ACC112 (cell line): ENCODE measurements at regions not wholly inside any gene's neighbourhood (a gene's known extent, or its start where the extent isn't known, plus 50 kb on each side); places are given as distances from the start of the nearest gene placed in this dataset.

ENCODE experiments used
- H2AFZ ChIP-seq: fragments of 200-600 bp; sonication (generic); one replicate; pipeline ENCODE4 v1.6.0; 2017; ENCODE audit warnings: antibody characterized with exemption, low read length; ENCODE audit not compliant: unreplicated experiment
- H3K27ac ChIP-seq: fragments of 200-600 bp; sonication (generic); 2 replicates; pipeline ENCODE4 v1.5.1; 2014; ENCODE audit warnings: low read depth, mild to moderate bottlenecking, antibody characterized with exemption, low read length, moderate library complexity
- H3K27me3 ChIP-seq: fragments of 200-600 bp; sonication (generic); 2 replicates; pipeline ENCODE4 v1.6.1; 2014; ENCODE audit warnings: mild to moderate bottlenecking, antibody characterized with exemption, low read length, moderate library complexity, mixed read lengths; ENCODE audit not compliant: insufficient read depth
- H3K36me3 ChIP-seq: fragments of 200-600 bp; sonication (generic); 2 replicates; pipeline ENCODE4 v1.6.1; 2016; ENCODE audit warnings: mild to moderate bottlenecking, antibody characterized with exemption, low read length, moderate library complexity, mixed read lengths; ENCODE audit not compliant: insufficient read depth
- H3K4me1 ChIP-seq: fragments of 200-600 bp; sonication (generic); one replicate; pipeline ENCODE4 v1.6.1; 2016; ENCODE audit warnings: low read length, mixed read lengths; ENCODE audit not compliant: insufficient read depth, unreplicated experiment, control insufficient read depth
- H3K4me3 ChIP-seq: fragments of 200-600 bp; sonication (generic); 2 replicates; pipeline ENCODE4 v1.5.1; 2014; ENCODE audit warnings: mild to moderate bottlenecking, low read depth, low read length
- H3K79me2 ChIP-seq: fragments of 200-600 bp; sonication (generic); one replicate; pipeline ENCODE4 v1.6.0; 2016; ENCODE audit warnings: low read length; ENCODE audit not compliant: control insufficient read depth, unreplicated experiment, insufficient read depth

GRCh38 chr1:199843861-199844260, 183.6 kb upstream of the NR5A2 start:
- H3K27me3 ChIP-seq, result no peaks in the 10 kb centered on the region

GRCh38 chr1:199847021-199847420, 180.5 kb upstream of the NR5A2 start:
- Histone ChIP-seq H3K79me2 (no peaks in the 10 kb centered on the region), H3K36me3 (no peaks in the 10 kb centered on the region), H3K27me3 (no peaks in the 10 kb centered on the region), H3K4me3 (no peak overlapping the region), H3K27ac (no peak overlapping the region), H3K4me1 (peaks cover 13% of the 10 kb centered on the region), H2AFZ (no peak overlapping the region)

More at GRCh38 chr1:199843861-199844260, 183.6 kb upstream of the NR5A2 start:
- Histone ChIP-seq H2AFZ (no peak overlapping the region), H3K79me2 (no peaks in the 10 kb centered on the region), H3K36me3 (no peaks in the 10 kb centered on the region), H3K4me3 (no peak overlapping the region), H3K4me1 (peaks cover 3% of the 10 kb centered on the region), H3K27ac (no peak overlapping the region)

- Histone ChIP-seq H3K27ac (no peak overlapping the region), H3K4me3 (no peak overlapping the region), H3K27me3 (no peaks in the 10 kb centered on the region), H2AFZ (no peak overlapping the region), H3K36me3 (no peaks in the 10 kb centered on the region), H3K4me1 (peaks cover 36% of the 10 kb centered on the region), H3K79me2 (no peaks in the 10 kb centered on the region)
These were observed 175.9 kb upstream of the NR5A2 start for GRCh38 chr1:199851439-199852140.

GRCh38 chr1:199854686-199855321, 172.7 kb upstream of the NR5A2 start:
- H3K27ac ChIP-seq, result peak overlapping the region; percentile 95
- no peaks in the 10 kb centered on the region for H3K36me3 ChIP-seq
- H3K79me2 ChIP-seq, result no peaks in the 10 kb centered on the region
- peaks cover 63% of the 10 kb centered on the region for H3K4me1 ChIP-seq
- H3K27me3 ChIP-seq, result no peaks in the 10 kb centered on the region
- H3K4me3 ChIP-seq, result peak overlapping the region; percentile 8
- peak overlapping the region; percentile 26 for H2AFZ ChIP-seq

GRCh38 chr1:199855580-199855979, 171.9 kb upstream of the NR5A2 start:
- Histone ChIP-seq H3K4me1 (peaks cover 69% of the 10 kb centered on the region), H3K27ac (peak overlapping the region; percentile 95), H2AFZ (peak overlapping the region; percentile 26), H3K4me3 (peak overlapping the region; percentile 8; the same call in 1 of the 2 replicates), H3K27me3 (no peaks in the 10 kb centered on the region), H3K36me3 (no peaks in the 10 kb centered on the region), H3K79me2 (no peaks in the 10 kb centered on the region)

GRCh38 chr1:199856216-199856780, 171.2 kb upstream of the NR5A2 start:
- H3K4me1 ChIP-seq, result peaks cover 71% of the 10 kb centered on the region
- H3K4me3 ChIP-seq, result no peak overlapping the region
- peak overlapping the region; percentile 19 for H2AFZ ChIP-seq
- H3K79me2 ChIP-seq, result no peaks in the 10 kb centered on the region
- no peaks in the 10 kb centered on the region for H3K36me3 ChIP-seq
- H3K27me3 ChIP-seq, result no peaks in the 10 kb centered on the region
- H3K27ac ChIP-seq, result peak overlapping the region; percentile 95

GRCh38 chr1:199857108-199857507, 170.4 kb upstream of the NR5A2 start:
- H2AFZ ChIP-seq, result peak overlapping the region; percentile 39
- no peaks in the 10 kb centered on the region for H3K27me3 ChIP-seq
- no peaks in the 10 kb centered on the region for H3K36me3 ChIP-seq
- H3K27ac ChIP-seq, result peak overlapping the region; percentile 95
- no peak overlapping the region for H3K4me3 ChIP-seq
- no peaks in the 10 kb centered on the region for H3K79me2 ChIP-seq
- peaks cover 73% of the 10 kb centered on the region for H3K4me1 ChIP-seq

GRCh38 chr1:199857516-199857915, 170.0 kb upstream of the NR5A2 start:
- peaks cover 76% of the 10 kb centered on the region for H3K4me1 ChIP-seq
- peak overlapping the region; percentile 95 for H3K27ac ChIP-seq
- H3K27me3 ChIP-seq, result no peaks in the 10 kb centered on the region
- no peak overlapping the region for H3K4me3 ChIP-seq
- H2AFZ ChIP-seq, result peak overlapping the region; percentile 39
- no peaks in the 10 kb centered on the region for H3K36me3 ChIP-seq
- no peaks in the 10 kb centered on the region for H3K79me2 ChIP-seq

- H3K4me1 ChIP-seq, result peaks cover 76% of the 10 kb centered on the region
These were observed 169.3 kb upstream of the NR5A2 start for GRCh38 chr1:199858171-199858570.

GRCh38 chr1:199858856-199859255, 168.7 kb upstream of the NR5A2 start:
- peaks cover 75% of the 10 kb centered on the region for H3K4me1 ChIP-seq
- peak overlapping the region; percentile 26 for H2AFZ ChIP-seq
- no peaks in the 10 kb centered on the region for H3K36me3 ChIP-seq
- peak overlapping the region; percentile 15; the same call in 1 of the 2 replicates for H3K4me3 ChIP-seq
- peak overlapping the region; percentile 79 for H3K27ac ChIP-seq
- no peaks in the 10 kb centered on the region for H3K27me3 ChIP-seq
- H3K79me2 ChIP-seq, result no peaks in the 10 kb centered on the region

More at GRCh38 chr1:199858171-199858570, 169.3 kb upstream of the NR5A2 start:
- Histone ChIP-seq H2AFZ (peak overlapping the region; percentile 59), H3K4me3 (no peak overlapping the region), H3K27ac (peak overlapping the region; percentile 79), H3K27me3 (no peaks in the 10 kb centered on the region), H3K79me2 (no peaks in the 10 kb centered on the region), H3K36me3 (no peaks in the 10 kb centered on the region)
